CD4-positive, alpha-beta T cell treated with Interleukin-1 beta for 1 hour (primary cell): ENCODE measurements at regions not wholly inside any gene's neighbourhood (a gene's known extent, or its start where the extent isn't known, plus 50 kb on each side); places are given as distances from the start of the nearest gene placed in this dataset.
A peak's percentile ranks its signal among the peaks of the same experiment; 100 is the strongest.
"Not testable (repeated sequence)": the region's sequence is repeated elsewhere in the genome, so short reads cannot be mapped to it uniquely, and the experiment has no call there.

Experiments used
- DNase-seq, 2 donors: peaks; one replicate each; pipeline ENCODE4 v3.0.0-alpha.2; 2020 to 2022

DNA sequence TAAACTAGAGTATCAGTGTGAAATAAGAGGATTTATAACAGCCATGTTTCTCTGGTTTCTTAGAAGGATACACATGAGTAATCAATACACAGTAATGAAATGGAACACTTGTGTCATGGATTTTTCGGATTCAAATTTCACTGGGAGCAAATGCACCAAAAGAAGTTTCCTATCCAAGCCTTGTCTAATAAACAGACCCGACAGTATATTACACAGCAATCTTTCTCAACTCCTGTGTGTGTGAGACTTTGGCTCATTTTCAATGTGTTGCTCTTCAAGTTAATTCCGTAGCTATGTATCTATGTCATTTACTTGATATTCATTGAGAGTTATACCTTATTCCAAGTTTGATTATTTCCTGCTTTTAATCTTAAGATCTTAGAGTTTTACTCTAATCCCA lies 930.2 kb downstream of the MAT2B start:
- no peak for DNase-seq

DNA sequence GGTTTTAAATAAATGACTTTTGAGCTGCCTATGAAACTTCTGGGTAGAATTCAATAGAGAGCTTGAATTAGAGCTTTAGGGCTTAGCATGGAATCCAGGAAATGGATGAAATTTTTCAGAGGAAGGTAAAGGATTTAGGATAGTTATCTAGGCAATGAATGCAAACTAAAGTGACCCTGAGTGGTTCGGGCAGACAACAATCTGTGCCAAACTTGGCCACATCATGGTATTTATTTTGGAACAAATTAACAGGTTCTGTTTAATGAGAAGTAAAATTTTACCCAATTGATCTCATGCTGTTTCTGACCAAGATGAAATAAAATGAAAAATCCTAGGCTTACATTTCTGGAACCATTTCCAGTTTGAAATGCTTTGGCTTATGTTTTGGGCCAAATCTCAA lies 934.4 kb downstream of the MAT2B start:
- DNase-seq = no peak

DNA sequence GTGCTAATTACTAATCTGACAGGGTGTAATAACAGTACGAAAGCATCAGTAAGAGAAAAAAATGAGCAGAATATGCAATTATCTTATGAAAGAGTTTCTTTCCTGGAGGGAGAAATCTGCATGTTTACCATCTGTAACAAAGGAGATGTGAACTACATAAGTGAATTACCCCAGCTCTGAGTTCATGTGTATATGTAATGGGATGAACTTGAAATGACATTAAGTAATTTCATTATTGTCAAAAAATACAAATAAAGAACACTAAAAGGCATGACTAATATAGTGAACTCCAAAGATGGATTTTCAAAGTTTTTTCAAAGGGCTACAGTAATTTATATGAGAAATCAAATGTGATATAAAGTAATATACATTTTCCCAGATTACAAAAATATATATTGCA lies 944.0 kb downstream of the MAT2B start:
- no peak for DNase-seq

DNA sequence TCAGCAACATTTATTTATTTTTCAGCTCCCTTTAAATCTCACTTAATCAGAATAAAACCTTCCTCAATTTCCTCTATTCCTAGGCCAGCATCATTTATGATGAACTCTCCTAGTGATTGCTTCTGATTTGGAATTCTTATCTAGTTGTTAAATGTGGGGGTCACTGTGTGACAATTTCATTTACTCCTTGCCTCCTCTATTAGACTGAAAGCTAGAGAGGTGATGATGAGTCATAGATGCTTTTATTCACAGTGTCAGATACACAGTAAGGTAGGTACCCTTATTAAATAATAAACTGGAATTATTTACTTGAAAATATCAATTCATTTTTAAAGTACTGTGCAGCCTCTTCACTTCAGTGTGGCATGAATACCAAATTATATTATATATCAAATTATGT lies 960.6 kb downstream of the MAT2B start:
- DNase-seq = no peak

DNA sequence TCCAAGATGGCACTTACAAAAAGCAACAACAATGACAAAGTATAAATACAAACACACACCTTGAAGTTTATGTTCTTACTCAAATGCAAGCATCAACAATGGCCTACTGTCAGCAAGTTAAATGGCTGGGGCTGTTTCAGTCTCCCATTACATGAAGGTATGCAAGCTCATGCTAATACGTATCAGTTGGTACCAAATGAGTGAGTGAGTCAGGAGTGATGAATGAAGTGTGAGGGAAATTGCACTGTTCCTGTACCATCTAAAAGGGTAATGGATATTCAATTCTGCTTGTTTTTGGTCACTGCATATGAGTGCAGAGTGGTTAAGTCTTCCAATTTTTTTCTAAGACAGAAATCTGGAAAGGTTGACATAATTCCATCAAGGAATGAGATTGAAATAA lies 964.9 kb downstream of the MAT2B start:
- DNase-seq = no peak

DNA sequence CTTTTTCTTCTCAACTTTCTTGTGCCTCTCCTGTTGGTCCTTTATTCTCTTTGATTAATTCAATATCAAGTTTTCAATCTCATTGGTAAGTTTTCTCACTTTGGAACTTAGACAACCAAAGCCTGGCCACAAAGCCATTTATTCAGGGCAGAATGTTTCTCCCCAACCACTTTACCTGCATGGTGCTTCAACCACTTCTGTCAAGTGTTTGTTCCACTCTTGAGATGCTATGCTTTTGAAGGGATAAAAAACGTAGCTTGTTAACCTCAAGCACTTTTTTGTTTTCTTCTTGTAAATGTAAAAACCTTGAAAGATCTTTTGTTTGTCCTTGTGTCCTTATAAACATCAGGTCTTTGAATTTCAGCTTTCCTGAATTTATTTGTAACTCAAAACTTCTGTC lies 966.7 kb downstream of the MAT2B start:
- no peak for DNase-seq

DNA sequence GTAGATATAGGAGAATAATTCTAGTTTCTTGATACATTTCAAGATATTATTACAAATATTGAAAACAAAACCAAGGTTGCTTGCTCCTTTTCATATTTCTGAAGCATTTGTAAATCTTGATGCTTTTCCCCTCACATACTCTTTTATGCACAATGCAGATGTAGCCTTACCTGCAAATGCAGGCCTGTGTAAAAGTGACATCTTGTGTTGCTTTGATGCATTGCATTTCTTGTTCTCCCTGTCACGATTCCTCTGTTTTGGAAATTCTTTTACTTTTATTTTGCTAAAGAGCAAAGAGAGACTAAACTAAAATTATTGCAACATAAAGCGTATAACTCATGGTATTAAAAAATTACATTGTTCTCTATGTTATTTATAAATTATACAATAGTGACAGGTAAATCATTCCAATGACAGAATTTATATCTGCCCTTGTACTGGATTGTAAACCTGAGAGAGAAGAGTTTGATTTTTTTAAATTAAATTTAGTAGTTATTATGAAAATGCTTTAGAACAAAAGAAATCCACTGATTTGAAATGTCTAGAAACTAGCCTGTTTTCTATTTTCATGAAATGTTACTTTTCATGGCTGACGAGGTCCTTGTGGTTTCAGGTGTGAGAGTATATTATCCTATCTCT lies 970.0 kb downstream of the MAT2B start:
- no peak for DNase-seq

DNA sequence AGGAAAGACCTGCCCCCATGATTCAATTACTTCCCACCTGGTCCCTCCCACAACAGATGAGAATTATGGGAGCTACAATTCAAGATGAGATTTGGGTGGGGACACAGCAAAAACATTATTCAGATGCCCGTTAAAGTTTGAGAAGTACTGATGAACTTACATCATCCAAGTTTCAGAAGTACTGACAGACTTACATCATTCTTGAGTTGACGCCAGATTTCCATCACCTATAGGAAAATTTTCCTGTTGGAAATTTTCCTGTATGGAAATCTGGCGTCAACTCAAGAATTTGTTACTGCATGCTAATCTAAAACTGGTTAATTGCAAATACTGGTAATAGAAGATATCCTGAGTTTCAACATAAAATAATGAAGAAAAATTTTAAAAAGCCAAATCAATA lies 975.9 kb downstream of the MAT2B start:
- no peak for DNase-seq

DNA sequence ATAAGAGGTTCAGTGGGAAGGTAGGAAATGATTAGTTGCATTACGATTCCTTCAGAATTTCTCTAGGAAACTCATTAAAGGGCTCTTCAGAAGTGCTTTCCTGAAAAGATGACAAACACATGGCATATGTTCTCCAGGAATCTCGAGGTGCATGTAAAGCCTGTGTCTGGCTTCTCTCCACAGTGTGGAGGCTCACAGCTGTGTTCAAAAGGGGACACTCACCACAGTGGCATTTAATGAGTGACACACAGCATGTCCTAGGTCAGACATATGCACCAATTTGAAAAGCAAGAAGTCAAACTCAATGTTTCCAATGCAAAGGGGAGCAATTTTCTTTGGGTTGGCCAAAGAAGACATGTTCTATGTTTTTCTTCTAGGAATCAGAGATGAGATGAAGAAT lies 976.9 kb downstream of the MAT2B start:
- DNase-seq = no peak

DNA sequence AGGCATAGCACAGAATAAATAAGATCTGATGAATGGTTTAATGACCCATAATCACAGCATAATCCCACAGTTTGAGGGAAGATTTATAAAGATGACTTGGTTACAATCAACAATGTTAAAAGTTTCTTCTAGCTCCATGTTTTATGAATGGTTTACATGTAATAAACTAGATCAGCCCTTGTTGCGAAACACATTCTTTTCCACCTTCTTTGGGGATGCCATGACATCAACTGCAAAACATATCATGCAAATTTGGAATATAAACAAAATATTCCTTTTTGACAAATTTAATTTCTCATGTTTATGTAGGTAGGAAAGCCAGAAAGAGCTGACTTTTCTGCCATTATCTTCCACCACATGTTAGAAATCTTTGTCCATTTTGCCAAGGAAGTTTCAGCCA lies 979.5 kb downstream of the MAT2B start:
- no peak for DNase-seq

DNA sequence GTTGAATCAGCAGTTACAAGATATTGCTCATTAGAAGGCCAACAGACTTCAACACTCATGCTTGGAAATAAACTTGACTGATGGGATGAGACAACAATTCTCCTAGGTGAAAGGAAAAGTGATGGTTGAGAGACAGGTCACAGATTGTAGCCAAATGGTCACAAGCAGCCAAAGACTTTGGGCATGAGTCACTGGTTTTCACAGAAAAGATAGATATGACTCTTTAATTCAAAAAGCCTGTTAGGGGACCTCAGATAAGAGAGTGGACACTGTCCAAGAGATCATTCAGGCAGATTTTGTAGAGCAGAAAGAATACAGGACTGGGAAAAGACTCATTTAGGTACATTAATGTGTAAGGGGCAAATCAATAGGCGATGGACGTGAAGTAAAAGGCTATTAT lies 982.5 kb downstream of the MAT2B start:
- no peak for DNase-seq

DNA sequence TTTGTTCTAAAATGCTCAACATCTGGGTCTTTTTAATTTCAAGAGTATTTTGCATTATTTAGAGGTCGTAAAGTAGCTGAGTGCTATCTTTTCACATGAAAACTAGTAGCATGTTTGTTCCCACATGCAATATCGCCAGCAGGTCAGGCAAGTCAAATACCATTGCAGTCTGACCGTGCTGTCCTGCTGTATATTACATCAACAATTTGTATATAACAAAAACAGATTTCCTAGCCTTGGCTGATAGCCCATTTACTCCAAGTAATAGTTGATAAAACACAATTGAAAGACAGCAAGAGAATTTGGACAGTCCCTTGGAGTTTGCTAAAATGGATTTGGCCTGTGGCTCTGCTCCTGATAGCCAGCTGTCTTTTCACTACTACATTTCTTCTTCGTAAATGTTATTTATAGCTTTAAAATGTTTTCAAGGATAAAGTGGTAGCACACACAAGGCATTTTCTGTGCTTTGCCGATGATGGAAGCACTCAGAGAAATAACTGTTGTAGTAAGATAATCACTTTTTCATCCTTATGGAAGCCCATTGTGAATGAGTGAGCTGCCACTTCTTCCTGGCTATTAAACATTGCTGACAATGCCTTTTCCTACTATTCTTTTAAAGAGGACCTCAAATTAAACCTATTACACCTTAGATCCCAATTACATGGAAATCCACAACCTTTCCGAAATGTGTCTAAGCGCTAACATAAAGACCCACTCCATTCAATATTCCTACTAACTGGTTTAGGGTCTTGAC lies 992.1 kb downstream of the MAT2B start:
- no peak for DNase-seq

DNA sequence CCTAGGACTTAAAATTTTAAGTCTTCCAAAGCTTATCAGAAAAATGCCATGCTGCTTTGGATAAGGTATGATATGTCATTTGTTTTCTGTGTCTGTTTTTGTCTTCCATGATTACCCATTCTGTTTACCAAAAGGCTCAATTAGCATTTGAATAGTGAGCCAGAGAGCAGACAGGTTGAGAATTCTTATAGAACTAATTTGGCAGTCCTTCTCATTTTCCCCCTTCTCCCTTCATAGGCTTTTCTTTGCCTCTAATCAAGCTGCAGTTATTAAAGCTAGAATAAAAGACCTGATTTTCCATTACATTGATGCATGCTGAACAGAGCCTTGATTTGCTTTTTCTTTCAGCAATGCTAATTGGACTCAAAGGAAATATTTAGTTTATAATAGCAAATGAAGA lies 993.0 kb downstream of the MAT2B start:
- DNase-seq = no peak

DNA sequence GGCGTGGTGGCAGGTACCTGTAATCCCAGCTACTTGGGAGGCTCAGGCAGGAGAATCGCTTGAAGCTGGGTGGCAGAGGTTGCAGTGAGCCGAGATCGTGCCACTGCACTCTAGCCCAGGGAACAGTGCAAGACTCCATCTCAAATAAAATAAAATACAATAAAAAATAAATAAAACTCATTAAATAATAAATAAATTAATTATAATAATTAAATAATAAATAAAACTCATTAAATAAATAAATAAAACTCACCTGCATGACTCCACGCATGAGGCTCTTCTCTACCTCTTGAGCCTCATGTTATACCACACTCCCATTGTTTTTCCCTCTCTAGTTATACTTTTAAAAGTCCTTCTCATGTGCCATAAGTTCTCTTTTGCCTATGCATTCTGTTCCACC lies 995.4 kb downstream of the MAT2B start:
- no peak for DNase-seq

DNA sequence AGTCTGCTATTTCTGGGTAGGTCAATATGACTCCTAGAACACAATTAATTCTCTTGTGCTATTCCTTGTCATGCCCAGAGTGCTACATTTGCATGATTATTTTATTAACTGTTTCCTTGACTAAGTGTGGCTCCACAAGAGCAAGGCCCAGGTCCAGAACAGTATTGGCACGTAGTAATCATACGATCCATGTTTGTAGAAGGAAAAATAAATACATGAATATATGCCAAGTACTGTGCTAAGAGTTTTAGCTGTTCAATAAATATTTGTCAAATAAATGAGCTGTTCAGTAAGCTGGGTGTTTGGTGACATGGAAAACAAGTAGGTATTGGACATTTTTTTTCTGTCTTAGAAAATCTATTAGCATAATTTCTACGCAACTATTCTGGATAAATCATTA lies 995.9 kb downstream of the MAT2B start:
- DNase-seq = no peak

DNA sequence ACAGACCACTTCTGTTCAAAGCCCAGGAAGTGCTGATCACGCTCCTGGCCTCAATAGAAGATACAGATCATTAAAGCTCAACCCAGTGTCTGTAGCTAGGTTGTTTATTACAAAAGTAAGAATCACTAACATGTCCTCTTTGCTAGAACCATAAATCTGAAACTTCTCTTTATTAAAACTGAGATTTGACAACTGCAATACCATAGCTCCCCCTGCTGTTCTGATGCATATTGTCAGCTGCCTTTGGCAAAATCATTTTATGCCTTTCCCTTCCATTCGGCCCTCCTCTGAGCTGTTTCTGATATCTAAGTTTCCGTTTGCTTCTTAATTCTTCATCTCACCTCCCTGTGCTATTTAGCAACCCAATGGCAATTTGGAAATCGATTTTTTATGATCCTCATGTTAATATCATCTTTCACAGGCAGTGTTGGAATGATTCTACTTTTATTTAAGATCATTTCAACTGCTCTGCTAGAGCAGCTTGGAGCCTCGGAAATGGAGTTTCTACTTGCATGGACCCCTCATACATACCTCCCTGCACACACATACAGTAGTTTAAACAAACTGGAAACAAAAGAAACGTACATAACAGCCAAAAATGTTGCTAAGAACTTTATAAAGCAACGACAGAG lies 998.8 kb downstream of the MAT2B start:
- peak in 1 of 2 donors; percentile 4 for DNase-seq

DNA sequence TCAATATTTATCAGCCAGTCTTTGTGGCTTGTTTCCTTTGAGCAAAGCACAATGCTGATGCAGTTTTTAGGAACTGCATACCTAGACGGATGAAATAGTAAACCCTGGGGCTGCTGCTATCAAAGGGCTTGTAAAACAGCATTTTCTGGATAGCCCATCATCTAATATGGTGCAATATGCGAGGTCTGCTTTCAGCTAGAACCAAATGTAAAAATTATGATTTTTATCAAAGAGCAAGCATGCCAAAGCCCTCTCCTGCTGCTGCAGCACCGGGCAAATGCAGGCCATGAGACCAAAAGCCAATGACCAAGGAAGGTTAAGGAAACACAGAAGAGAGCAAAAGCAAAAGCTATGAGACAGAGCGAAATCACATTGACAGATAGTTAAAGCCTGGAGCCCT lies 1000.4 kb downstream of the MAT2B start:
- DNase-seq = no peak

DNA sequence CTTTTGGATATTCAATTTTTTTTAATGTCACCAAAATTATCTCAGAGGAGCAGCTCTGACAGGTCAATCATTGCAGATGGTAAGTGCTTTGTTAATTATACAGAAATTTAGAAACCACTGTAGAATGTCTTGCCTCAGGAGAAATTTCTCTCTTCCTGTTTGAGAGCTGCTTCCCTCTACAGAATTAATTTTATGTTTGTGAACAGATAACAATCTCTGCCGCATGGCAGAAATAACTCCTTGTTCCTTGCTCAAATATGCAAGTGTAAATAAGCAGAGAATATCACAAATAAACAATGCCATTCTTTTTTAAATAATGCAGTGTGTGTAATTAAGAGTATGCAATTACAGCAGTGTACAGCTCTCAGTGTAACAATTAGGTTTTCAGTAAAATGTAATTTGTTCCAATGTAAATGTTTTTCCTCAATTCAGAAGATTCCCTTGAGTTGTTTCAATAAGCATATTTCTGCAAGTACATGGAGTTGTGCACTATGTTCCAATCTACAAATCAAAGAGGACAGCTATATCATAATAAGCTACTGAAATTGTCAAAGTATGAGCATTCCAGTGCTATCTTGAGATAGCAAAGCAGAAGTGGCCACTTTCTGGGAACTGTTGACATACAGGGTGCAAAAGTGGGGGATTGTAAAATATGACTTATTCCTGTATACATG lies 1012.8 kb downstream of the MAT2B start:
- DNase-seq = no peak

DNA sequence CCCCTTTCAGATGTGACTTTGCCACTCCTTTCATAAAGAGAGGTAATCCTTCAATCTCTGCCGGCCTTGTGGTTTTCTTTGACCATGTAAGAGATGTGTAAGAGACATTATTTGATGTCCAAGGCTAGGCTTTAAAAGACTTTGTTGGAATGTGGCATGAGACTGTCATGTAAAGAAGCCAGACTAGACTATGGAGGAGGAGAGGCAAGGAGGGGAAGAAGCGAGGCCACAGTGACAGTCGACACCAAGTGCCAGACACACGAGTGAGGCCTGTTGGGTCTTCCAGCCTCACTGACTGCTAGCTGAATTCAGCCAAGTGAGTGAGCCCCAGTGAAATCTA lies 1013.3 kb downstream of the MAT2B start:
- DNase-seq = no peak

DNA sequence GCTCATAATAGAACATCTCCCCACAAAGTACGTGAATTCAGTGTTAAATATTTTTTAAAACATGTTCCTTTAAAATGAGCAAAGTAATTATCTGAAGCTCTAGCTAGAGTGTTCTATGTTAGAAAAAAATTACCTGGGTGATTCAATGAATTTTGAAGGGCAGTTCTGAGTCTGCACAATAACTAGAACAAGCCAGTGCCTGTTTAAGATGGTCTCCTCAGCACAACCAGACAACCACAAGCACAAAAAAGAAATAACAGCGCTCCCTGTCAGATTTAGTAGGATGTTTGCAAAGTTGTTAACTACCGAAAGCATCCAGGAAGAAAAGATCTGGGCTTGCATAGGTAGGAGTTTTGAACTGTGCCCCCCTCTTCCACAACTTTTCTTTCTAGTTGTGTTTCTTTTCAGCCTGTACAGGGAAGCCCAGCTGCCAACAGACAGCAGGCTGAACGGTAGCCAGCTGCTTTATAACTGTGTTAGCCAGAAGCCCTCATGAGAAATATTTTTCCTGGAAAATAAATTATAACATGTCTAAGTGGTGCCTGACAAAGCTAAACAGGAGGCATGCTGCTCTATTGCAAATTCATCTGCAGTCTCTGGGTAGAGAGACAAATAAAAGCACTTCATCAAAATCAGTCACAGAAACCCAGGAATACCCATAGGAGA lies 1026.9 kb downstream of the MAT2B start:
- DNase-seq = no peak

DNA sequence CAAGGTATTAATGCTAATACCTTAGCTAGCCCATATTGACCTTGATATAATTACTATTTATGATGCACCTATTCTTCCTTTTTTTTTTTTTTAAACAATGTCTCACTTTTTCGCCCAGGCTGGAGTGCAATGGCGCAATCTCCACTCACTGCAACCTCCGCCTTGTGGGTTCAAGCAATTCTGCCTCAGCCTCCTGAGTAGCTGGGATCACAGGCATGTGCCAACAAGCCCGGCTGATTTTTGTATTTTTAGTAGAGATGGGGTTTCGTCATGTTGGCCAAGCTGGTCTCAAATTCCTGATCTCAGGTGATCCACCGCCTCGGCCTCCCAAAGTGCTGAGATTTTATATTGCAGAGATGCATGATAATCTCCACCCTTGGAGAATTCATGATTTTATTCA lies 1028.0 kb downstream of the MAT2B start:
- not testable (repeated sequence) for DNase-seq

DNA sequence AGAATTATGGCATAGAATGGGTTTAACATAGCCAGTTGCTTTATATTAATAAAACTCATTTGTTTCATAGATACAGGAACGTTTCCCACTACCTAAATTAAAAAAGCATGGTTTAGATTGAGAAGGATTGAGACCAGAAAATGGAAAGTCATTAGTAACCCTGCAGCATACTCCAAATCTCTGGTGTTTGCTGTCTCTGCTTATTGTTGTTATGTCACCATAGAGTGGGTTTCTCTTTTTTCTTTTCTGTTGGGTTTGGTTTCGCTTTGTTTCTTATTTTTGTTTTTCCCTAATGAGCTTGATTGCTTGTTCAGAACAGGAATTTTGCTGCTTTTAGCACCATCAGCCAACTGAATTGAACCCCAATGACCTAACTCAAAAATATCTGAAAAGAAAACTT lies 1034.8 kb downstream of the MAT2B start:
- no peak for DNase-seq

DNA sequence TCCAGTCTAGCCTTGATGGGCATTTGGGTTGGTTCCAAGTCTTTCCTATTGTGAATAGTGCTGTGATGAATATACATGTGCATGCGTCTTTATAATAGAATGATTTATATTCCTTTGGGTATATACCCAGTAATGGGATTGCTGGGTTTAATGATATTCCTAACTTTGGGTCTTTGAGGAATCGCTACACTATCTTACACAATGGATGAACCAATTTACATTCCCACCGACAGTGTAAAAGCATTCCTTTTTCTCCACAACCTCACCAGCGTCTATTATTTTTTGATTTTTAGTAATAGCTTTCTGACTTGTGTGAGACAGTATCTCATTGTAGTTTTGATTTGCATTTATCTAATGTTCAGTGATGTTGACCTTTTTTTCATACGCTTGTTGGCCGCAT lies 1040.1 kb downstream of the MAT2B start:
- no peak for DNase-seq

DNA sequence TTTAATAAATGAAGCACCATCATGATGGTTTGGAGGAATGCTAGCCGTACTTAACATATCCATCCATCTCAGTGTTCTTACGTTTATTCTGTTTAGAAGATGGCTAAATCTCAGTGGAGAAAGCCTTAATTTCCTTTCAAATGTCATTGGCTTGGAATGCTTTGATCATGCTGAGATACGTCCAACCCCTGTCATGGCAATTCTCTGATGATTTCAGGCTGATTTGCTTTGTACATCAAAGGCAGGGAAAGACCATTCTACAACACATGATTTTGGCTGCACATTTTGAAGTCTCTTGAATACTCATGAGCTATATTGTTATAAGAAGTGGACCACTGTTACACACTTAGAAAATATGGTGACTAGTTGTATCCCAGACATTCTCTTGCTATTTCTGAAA lies 1048.4 kb downstream of the MAT2B start:
- DNase-seq = no peak
